Right atrium auricular region (tissue), 2 donors: ENCODE measurements at regions not wholly inside any gene's neighbourhood (a gene's known extent, or its start where the extent isn't known, plus 50 kb on each side); places are given as distances from the start of the nearest gene placed in this dataset.

ENCODE experiments used
- DNase-seq: peaks from one replicate; pipeline ENCODE4 v3.0.0-alpha.2; 2019; ENCODE audit warnings: low spot score
- H3K27ac ChIP-seq, 2 donors: fragments of 200-600 bp; sonication (generic); 1 replicate in 1 of 2; 2 replicates in 1 of 2; pipeline ENCODE4 v1.5.1; 2016 to 2019
- H3K27me3 ChIP-seq, 2 donors: fragments of 200-600 bp; sonication (generic); one replicate each; pipeline versions ENCODE4 v1.5.1 to v1.6.0; 2017 to 2019
- H3K36me3 ChIP-seq: fragments of 200-600 bp; sonication (generic); one replicate; pipeline ENCODE4 v1.5.1; 2016
- H3K4me1 ChIP-seq, 2 donors: fragments of 200-600 bp; sonication (generic); one replicate each; pipeline versions ENCODE4 v1.5.1 to v1.6.0; 2017 to 2019
- H3K4me3 ChIP-seq, 2 donors: fragments of 200-600 bp; sonication (generic); 1 replicate in 1 of 2; 2 replicates in 1 of 2; pipeline ENCODE4 v1.5.1; 2017 to 2019; ENCODE audit warnings: mild to moderate bottlenecking in 1 of 2, moderate library complexity in 1 of 2
- H3K9me3 ChIP-seq, 2 donors: fragments of 200-600 bp; sonication (generic); one replicate each; pipeline ENCODE4 v1.5.1; 2019
- TF ChIP-seq, protein P1 (sequence below), 2 donors: fragments of 200-600 bp; sonication (generic); IDR thresholded peaks; one replicate each; pipeline ENCODE4 v1.5.1; 2019; ENCODE audit warnings: antibody characterized with exemption in 2 of 2

DNA sequence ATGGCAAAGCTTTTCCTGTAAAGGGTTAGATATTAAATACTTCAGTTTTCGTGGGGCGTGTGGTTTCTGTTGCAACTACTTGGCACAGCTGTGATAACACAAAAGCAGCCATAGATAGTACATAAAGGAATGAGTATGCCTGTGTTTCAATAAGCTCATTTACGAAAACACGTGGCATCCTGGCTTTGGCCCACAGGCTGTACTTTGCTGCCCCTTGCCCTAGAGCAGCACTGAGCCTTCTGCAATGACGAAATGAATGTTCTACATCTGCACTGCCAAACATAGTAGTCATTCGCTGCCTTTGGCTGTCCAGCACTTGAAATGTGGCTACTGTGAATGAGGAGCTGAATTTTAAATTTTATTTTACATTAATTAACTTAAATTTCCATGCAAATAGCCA lies 376.2 kb upstream of the TPK1 start:
- Histone ChIP-seq H3K27me3 (no peaks in the 10 kb centered on the region), H3K27ac (no peak overlapping the region), H3K9me3 (no peaks in the 10 kb centered on the region), H3K4me1 (no peaks in the 10 kb centered on the region), H3K4me3 (no peak overlapping the region), H3K36me3 (no peaks in the 10 kb centered on the region)
- no peak for DNase-seq
- TF ChIP-seq, protein P1, sequence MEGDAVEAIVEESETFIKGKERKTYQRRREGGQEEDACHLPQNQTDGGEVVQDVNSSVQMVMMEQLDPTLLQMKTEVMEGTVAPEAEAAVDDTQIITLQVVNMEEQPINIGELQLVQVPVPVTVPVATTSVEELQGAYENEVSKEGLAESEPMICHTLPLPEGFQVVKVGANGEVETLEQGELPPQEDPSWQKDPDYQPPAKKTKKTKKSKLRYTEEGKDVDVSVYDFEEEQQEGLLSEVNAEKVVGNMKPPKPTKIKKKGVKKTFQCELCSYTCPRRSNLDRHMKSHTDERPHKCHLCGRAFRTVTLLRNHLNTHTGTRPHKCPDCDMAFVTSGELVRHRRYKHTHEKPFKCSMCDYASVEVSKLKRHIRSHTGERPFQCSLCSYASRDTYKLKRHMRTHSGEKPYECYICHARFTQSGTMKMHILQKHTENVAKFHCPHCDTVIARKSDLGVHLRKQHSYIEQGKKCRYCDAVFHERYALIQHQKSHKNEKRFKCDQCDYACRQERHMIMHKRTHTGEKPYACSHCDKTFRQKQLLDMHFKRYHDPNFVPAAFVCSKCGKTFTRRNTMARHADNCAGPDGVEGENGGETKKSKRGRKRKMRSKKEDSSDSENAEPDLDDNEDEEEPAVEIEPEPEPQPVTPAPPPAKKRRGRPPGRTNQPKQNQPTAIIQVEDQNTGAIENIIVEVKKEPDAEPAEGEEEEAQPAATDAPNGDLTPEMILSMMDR (IDR thresholded peaks at IDR 0.05) = no peak

DNA sequence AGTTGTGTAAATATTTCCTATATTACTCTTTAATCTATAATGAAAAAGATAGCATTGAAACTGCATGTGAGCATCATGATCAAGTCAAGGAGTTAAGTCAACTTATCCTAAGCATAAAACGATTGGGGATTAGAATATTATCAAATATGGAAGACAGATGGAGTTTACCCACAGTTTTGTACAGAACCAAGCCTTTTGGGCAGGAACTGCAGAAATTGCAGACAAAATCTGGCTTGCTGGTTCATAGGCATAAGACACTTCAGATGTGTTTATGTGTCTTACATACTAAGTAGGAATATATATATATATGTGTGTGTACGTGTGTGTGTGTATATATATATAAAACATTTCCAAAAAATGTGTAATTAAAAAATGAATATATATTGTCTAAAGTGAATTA lies 375.4 kb upstream of the TPK1 start:
- Histone ChIP-seq H3K27ac (no peak overlapping the region), H3K4me1 (no peaks in the 10 kb centered on the region), H3K9me3 (no peaks in the 10 kb centered on the region), H3K27me3 (no peaks in the 10 kb centered on the region), H3K36me3 (no peaks in the 10 kb centered on the region), H3K4me3 (no peak overlapping the region)
- TF ChIP-seq, protein P1 (IDR thresholded peaks at IDR 0.05) = no peak
- DNase-seq = no peak

DNA sequence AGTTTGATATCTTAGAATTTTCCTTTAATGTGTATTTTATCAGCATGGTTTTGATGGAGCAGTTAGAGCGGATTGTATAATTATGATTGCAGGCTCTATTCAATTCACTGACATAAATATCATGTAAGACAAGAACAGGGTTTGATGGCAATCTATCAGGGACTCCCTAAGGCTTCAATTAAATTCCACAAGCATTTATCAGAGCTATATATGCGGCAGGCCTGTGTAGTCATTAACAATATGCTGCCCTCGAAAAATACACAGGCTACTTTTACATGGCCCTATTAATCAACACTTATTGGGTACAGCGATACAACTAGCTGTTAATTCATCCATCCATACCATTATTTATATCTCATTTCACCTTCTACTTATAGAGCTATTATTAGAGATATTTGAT lies 358.1 kb upstream of the TPK1 start:
- no peak overlapping the region for H3K4me3 ChIP-seq
- TF ChIP-seq, protein P1 (IDR thresholded peaks at IDR 0.05) = no peak
- no peak overlapping the region for H3K27ac ChIP-seq
- no peak for DNase-seq
- no peaks in the 10 kb centered on the region for H3K4me1 ChIP-seq
- no peaks in the 10 kb centered on the region for H3K27me3 ChIP-seq
- no peaks in the 10 kb centered on the region for H3K36me3 ChIP-seq
- no peaks in the 10 kb centered on the region for H3K9me3 ChIP-seq

DNA sequence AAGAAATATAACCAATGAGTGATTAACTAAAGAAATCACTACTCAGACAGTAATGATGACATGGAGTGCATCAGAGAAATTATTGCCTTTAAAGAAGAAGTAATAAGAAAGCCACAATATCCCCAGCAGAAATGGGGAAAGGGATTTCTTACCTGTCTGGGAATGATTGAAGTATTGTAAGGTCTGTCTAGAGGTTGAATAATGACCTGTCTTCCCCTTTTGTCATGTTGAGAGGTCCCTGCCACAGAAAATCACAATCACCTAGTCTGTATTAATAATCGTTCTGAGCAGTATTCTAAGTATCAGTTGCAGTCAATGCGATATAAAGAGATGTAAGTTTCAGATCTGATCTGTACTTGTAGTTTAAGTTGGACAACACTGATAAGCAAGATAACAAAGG lies 349.1 kb upstream of the TPK1 start:
- Histone ChIP-seq H3K36me3 (no peaks in the 10 kb centered on the region), H3K4me3 (no peak overlapping the region), H3K27me3 (no peaks in the 10 kb centered on the region), H3K4me1 (no peaks in the 10 kb centered on the region), H3K27ac (no peak overlapping the region), H3K9me3 (no peaks in the 10 kb centered on the region)
- DNase-seq = no peak
- TF ChIP-seq, protein P1 (IDR thresholded peaks at IDR 0.05) = no peak

GRCh38 chr7:145183069-145183468 lies 347.2 kb upstream of the TPK1 start:
- Histone ChIP-seq H3K27ac (no peak overlapping the region), H3K36me3 (no peaks in the 10 kb centered on the region), H3K9me3 (no peaks in the 10 kb centered on the region), H3K4me3 (no peak overlapping the region), H3K27me3 (no peaks in the 10 kb centered on the region), H3K4me1 (no peaks in the 10 kb centered on the region)
- TF ChIP-seq, protein P1 (IDR thresholded peaks at IDR 0.05) = no peak
- no peak for DNase-seq

DNA sequence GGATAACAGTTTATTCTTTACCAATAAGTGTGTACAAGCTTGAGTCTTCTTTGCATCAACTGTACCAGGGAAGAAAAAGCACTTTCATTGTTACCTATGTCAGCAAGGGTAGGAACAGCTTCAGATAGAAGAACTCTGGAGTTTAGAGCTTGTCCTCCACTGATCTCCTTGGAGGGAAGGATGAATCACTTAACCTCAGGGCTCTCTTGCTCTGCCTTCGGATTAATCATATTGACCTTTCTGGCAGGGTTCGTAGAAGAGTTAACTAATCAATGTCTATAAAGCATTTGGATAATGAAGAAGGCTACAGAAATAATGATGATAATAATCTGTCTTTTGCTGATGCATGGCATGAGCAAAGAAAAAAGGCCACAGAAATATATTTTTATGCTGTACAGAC lies 339.5 kb upstream of the TPK1 start:
- Histone ChIP-seq H3K27ac (no peak overlapping the region), H3K4me1 (no peaks in the 10 kb centered on the region), H3K4me3 (no peak overlapping the region), H3K9me3 (no peaks in the 10 kb centered on the region), H3K36me3 (no peaks in the 10 kb centered on the region), H3K27me3 (no peaks in the 10 kb centered on the region)
- TF ChIP-seq, protein P1 (IDR thresholded peaks at IDR 0.05) = no peak
- DNase-seq = no peak
